ENCODE measurements at regions not wholly inside any gene's neighbourhood (a gene's known extent, or its start where the extent isn't known, plus 50 kb on each side); places are given as distances from the start of the nearest gene placed in this dataset.

DNA sequence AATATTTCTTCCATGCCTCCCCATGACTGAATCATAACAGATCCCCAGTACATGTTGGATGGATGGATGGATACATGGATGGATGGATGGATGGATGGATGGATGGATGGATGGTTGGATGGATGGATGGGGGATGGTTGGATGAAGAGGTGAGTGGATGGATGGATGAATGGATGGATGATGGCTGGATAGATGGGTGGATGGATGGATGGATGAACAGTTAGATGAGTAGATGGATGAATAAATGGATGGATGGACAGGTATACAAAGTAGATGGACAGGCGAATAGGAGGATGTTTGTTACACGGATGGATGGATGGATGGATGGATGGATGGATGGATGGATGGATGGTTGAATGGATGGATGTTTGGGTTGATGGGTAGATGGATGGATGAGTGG is 120.0 kb upstream of the HAND1 start:
- CTCF ChIA-PET (ENCODE audit: partially characterized antibody): interaction anchor here (1.0 to 1.5 kb wide), 4 partner anchors 13 to 130 kb away, joined by 3 to 5 read pairs (median 4); no protein-coding TSS in a partner anchor
- no peak overlapping the region for H3K4ac ChIP-seq (replicated peaks; ENCODE audit: insufficient read length, low read depth, low read length)
- no peaks in the 10 kb centered on the region for H3K4me1 ChIP-seq (replicated peaks in 1 of 4; ENCODE audit: control insufficient read depth in 3 of 4, insufficient read depth in 4 of 4, low read length in 3 of 4)
- H2BK12ac ChIP-seq (ENCODE audit: low read depth, low read length): no peak overlapping the region
- no peak overlapping the region for H3K27ac ChIP-seq (ENCODE audit: low read depth, low read length)
- H3K27me3 ChIP-seq (replicated peaks in 1 of 4; ENCODE audit: control insufficient read depth in 3 of 4, extremely low read depth in 1 of 4, insufficient read depth in 3 of 4, low read length in 3 of 4): no peaks in the 10 kb centered on the region; a peak in 1 of 7 replicates
- no peak overlapping the region for H3K4me2 ChIP-seq (ENCODE audit: insufficient read depth in 1 of 2, low read depth in 2 of 2, low read length in 2 of 2)
- TF ChIP-seq EP300 (IDR thresholded peaks at IDR 0.05; ENCODE audit: borderline replicate concordance in 1 of 2, low read depth in 2 of 2, low read length in 2 of 2) (no peak), SIX5 (IDR thresholded peaks at IDR 0.05; ENCODE audit: low read depth, low read length) (no peak), YY1 (IDR thresholded peaks at IDR 0.05; ENCODE audit: low read depth, low read length) (no peak), NRF1 (IDR thresholded peaks at IDR 0.05; ENCODE audit: low read depth, low read length) (no peak)
- TF ChIP-seq, protein P1, sequence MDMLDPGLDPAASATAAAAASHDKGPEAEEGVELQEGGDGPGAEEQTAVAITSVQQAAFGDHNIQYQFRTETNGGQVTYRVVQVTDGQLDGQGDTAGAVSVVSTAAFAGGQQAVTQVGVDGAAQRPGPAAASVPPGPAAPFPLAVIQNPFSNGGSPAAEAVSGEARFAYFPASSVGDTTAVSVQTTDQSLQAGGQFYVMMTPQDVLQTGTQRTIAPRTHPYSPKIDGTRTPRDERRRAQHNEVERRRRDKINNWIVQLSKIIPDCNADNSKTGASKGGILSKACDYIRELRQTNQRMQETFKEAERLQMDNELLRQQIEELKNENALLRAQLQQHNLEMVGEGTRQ (IDR thresholded peaks at IDR 0.05; ENCODE audit: low read length): no peak
- H3K9ac ChIP-seq (replicated peaks in 1 of 4; ENCODE audit: extremely low read depth in 1 of 4, low read depth in 3 of 4, low read length in 3 of 4): no peak overlapping the region
- H3K4me3 ChIP-seq (ENCODE audit: extremely low read depth in 1 of 4, insufficient read depth in 2 of 4, low read depth in 3 of 4, low read length in 4 of 4): no peak overlapping the region
- no peaks in the 10 kb centered on the region for H3K9me3 ChIP-seq (ENCODE audit: insufficient read depth in 2 of 2, low read depth in 1 of 2, low read length in 1 of 2)
- WGBS, 2 experiments (ENCODE audit: extremely low coverage in 1 of 2, insufficient coverage in 1 of 2, insufficient read length in 1 of 2, insufficient replicate concordance in 2 of 2, low coverage in 1 of 2, low lambda C conversion rate in 2 of 2, missing lambda C conversion rate in 1 of 2): 91% methylated on average over 2 of the region's 2 CpGs; no CpG with 5 or more reads in 1 of the 2 experiments
- H3K14ac ChIP-seq (ENCODE audit: insufficient read length): peak overlapping the region; percentile 45
- H4K20me1 ChIP-seq (replicated peaks in 1 of 2; ENCODE audit: control insufficient read depth in 1 of 2, insufficient read depth in 2 of 2, low read length in 2 of 2): peaks cover 0 to 3% of the 10 kb centered on the region in 2 experiments
- H3K18ac ChIP-seq (ENCODE audit: extremely low read depth, low read length): no peak overlapping the region
- no peak for DNase-seq (ENCODE audit: low read depth in 1 of 2, low spot score in 2 of 2)
- H2BK120ac ChIP-seq (replicated peaks; ENCODE audit: low read depth, low read length): no peak overlapping the region
- peak overlapping the region; percentile 69 for H3K56ac ChIP-seq (replicated peaks; ENCODE audit: insufficient read length, low read depth, low read length)
- H3K23ac ChIP-seq (ENCODE audit: insufficient read length): no peak overlapping the region
- H4K8ac ChIP-seq (ENCODE audit: extremely low read depth, insufficient read depth, low read length): no peak overlapping the region
- no peak overlapping the region for H2AFZ ChIP-seq (ENCODE audit: low read length)
- H2BK5ac ChIP-seq (ENCODE audit: low read depth, low read length): no peak overlapping the region
- H4K5ac ChIP-seq (ENCODE audit: insufficient read length, low read depth, low read length): no peak overlapping the region
- no peaks in the 10 kb centered on the region for H3K79me2 ChIP-seq (ENCODE audit: control insufficient read depth in 1 of 2, insufficient read depth in 2 of 2, low read length in 2 of 2)
- H3K36me3 ChIP-seq (ENCODE audit: control insufficient read depth in 2 of 4, insufficient read depth in 4 of 4, low read length in 3 of 4): no peaks in the 10 kb centered on the region
- H4K91ac ChIP-seq (replicated peaks; ENCODE audit: insufficient read length, low read length): no peak overlapping the region
- peaks cover 5% of the 10 kb centered on the region; the same call in 1 of the 2 replicates for H3K23me2 ChIP-seq (ENCODE audit: low read depth, low read length)
- POLR2A ChIA-PET (ENCODE audit: partially characterized antibody): no interaction called here
- no peak overlapping the region for H2BK15ac ChIP-seq (ENCODE audit: low read length)
- no peak overlapping the region for H2AK5ac ChIP-seq (ENCODE audit: low read depth, low read length)
- H2BK20ac ChIP-seq (ENCODE audit: low read length): no peak overlapping the region
- H3K79me1 ChIP-seq (ENCODE audit: low read depth, low read length): no peaks in the 10 kb centered on the region
- FAIRE-seq: no peak
